HepG2 (cell line): ENCODE measurements at regions not wholly inside any gene's neighbourhood (a gene's known extent, or its start where the extent isn't known, plus 50 kb on each side); places are given as distances from the start of the nearest gene placed in this dataset.

Source experiments
- ATAC-seq: fragments of 200-7000 bp; cut with Tn5 transposase; 3 replicates; pipeline ENCODE4 v1.9.1; 2020; ENCODE audit warnings: mild to moderate bottlenecking, moderate library complexity
- BruUV-seq: library from RNA; stranded (reverse); fragments of 400-500 nt; replicated peaks from 2 replicates; lab custom pipeline; 2021; lab: Mats Ljungman, UMichigan
- CTCF ChIA-PET: fragments of 300-600 bp; formaldehyde crosslinking; extraction: SDS; loops from one replicate; lab custom pipeline; 2021; ENCODE audit warnings: low total read pairs, inconsistent platforms, low intra/inter-chr PET ratio; lab: Yijun Ruan, JAX
- POLR2A ChIA-PET: fragments of 350-600 bp; sonication (Branson Sonifier 250); formaldehyde crosslinking; loops from one replicate; lab custom pipeline; 2020; ENCODE audit warnings: antibody characterized with exemption, inconsistent platforms; lab: Yijun Ruan, JAX
- DNase-seq: peaks from one replicate; pipeline ENCODE4 v3.0.0-alpha.2; 2015; ENCODE audit warnings: low spot score
- FAIRE-seq: peaks from 3 replicates; lab custom pipeline; 2011; peaks lifted over from hg19 to GRCh38; lab: Jason Lieb, UNC
- H2AFZ ChIP-seq: one replicate; pipeline ENCODE4 v1.6.1; 2011; ENCODE audit warnings: low read length, inconsistent platforms
- H3K27ac ChIP-seq: fragments of 300-600 bp; 3 replicates; pipeline ENCODE4 v1.8.0; 2011; ENCODE audit warnings: mixed run types, mild to moderate bottlenecking, mixed read lengths, low read length, inconsistent platforms; ENCODE audit not compliant: insufficient read depth; ENCODE audit errors: extremely low read length
- H3K27me3 ChIP-seq, 2 experiments: fragments of 200-600 bp in 1 of 2; 2 replicates in 1 of 2; 3 replicates in 1 of 2; pipeline versions ENCODE4 v1.6.0 to v1.8.0; 2011; ENCODE audit warnings: low read length in 2 of 2, mild to moderate bottlenecking in 2 of 2, moderate library complexity in 2 of 2, inconsistent platforms in 1 of 2; ENCODE audit not compliant: insufficient read depth in 2 of 2, control insufficient read depth in 1 of 2
- H3K36me3 ChIP-seq, 2 experiments: fragments of 200-600 bp in 1 of 2; replicated peaks in 1 of 2; 2 replicates in 1 of 2; 3 replicates in 1 of 2; pipeline versions ENCODE4 v1.5.1 to v1.8.0; 2011; ENCODE audit warnings: low read length in 2 of 2, inconsistent platforms in 1 of 2; ENCODE audit not compliant: insufficient read depth in 2 of 2, control insufficient read depth in 1 of 2
- H3K4me1 ChIP-seq: 2 replicates; pipeline ENCODE4 v1.5.1; 2012; ENCODE audit warnings: low read length, inconsistent platforms; ENCODE audit not compliant: insufficient read depth
- H3K4me2 ChIP-seq: 2 replicates; pipeline ENCODE4 v1.6.0; 2011; ENCODE audit warnings: low read depth, low read length, inconsistent platforms
- H3K4me3 ChIP-seq, 3 experiments: fragments of 200-600 bp in 1 of 3; sonication (generic), shearing (Covaris generic) in 1 of 3; replicated peaks in 1 of 3; 2 replicates each; pipeline ENCODE4 v1.5.1; 2011 to 2016; ENCODE audit warnings: low read length in 3 of 3, inconsistent platforms in 2 of 3, low read depth in 2 of 3, mild to moderate bottlenecking in 2 of 3, control low read depth in 1 of 3, mixed read lengths in 1 of 3; ENCODE audit not compliant: insufficient read depth in 1 of 3
- H3K79me2 ChIP-seq: one replicate; pipeline ENCODE4 v1.6.1; 2011; ENCODE audit warnings: low read length, inconsistent platforms; ENCODE audit not compliant: insufficient read depth
- H3K9ac ChIP-seq: 2 replicates; pipeline ENCODE4 v1.6.0; 2011; ENCODE audit warnings: mild to moderate bottlenecking, low read depth, low read length, inconsistent platforms; ENCODE audit not compliant: insufficient read depth
- H3K9me3 ChIP-seq: 2 replicates; pipeline ENCODE4 v1.5.1; 2012; ENCODE audit warnings: mild to moderate bottlenecking, low read length
- H4K20me1 ChIP-seq: 2 replicates; pipeline ENCODE4 v1.6.0; 2011; ENCODE audit warnings: inconsistent platforms, mild to moderate bottlenecking, low read length, moderate library complexity; ENCODE audit not compliant: insufficient read depth
- EP300 ChIP-seq, 3 experiments: sonication (generic) in 1 of 3; formaldehyde crosslinking in 1 of 3; IDR thresholded peaks; 2 replicates each; pipeline versions ENCODE4 v1.5.1 to v1.6.1; 2011 to 2020; ENCODE audit warnings: low read depth in 2 of 3, low read length in 2 of 3, borderline replicate concordance in 1 of 3, improper control_type of control experiment in 1 of 3, mild to moderate bottlenecking in 1 of 3, missing genetic modification reagents in 1 of 3, moderate library complexity in 1 of 3
- NONO ChIP-seq, 2 experiments: fragments of 450-650 bp in 1 of 2; sonication (generic) in 1 of 2; formaldehyde crosslinking in 1 of 2; IDR thresholded peaks in 1 of 2; conservative IDR thresholded peaks in 1 of 2; 2 replicates each; pipeline versions ENCODE4 v1.6.1 to v1.8.0; 2017 to 2022; ENCODE audit warnings: mild to moderate bottlenecking in 1 of 2, missing genetic modification reagents in 1 of 2, moderate library complexity in 1 of 2
- SALL2 ChIP-seq: sonication (generic); formaldehyde crosslinking; IDR thresholded peaks from 2 replicates; pipeline ENCODE4 v1.8.1; 2023; ENCODE audit warnings: mild to moderate bottlenecking, missing genetic modification reagents, inconsistent platforms
- SMARCC2 ChIP-seq: fragments of 450-650 bp; IDR thresholded peaks from 2 replicates; pipeline ENCODE4 v1.6.1; 2017; ENCODE audit warnings: antibody characterized with exemption, mild to moderate bottlenecking
- ZBED4 ChIP-seq: sonication (generic); formaldehyde crosslinking; IDR thresholded peaks from 2 replicates; pipeline ENCODE4 v1.4.0; 2020; ENCODE audit warnings: missing genetic modification reagents, borderline replicate concordance
- ZNF879 ChIP-seq: sonication (generic); formaldehyde crosslinking; IDR thresholded peaks from 2 replicates; pipeline ENCODE4 v1.8.1; 2023; ENCODE audit warnings: missing genetic modification reagents
- WGBS: methylation state at CpG from one replicate; pipeline ENCODE4 v1.1.6; 2017; ENCODE audit warnings: low lambda C conversion rate; 5-methylcytosine and 5-hydroxymethylcytosine counted together
- in situ Hi-C: cut with HindIII; loops from 2 replicates; pipeline ENCODE4 v1.10.0; 2017; ENCODE audit warnings: low pct_unique_long_range_greater_than_20kb; ENCODE audit not compliant: extremely low pct_ligation_motif_present
- intact Hi-C: fragments of 100-400 bp; cut with micrococcal nuclease; formaldehyde crosslinking; loops from one replicate; pipeline ENCODE4 v1.10.0; 2022; ENCODE audit not compliant: unreplicated experiment

- TF ChIP-seq EP300 (IDR thresholded peaks at IDR 0.05; ENCODE audit: low read depth in 2 of 2, low read length in 2 of 2), result no peak
- TF ChIP-seq EP300 (CRISPR knock-in tag; IDR thresholded peaks at IDR 0.05; ENCODE audit: borderline replicate concordance), result no peak
- TF ChIP-seq SMARCC2, result no peak
Observed at GRCh38 chr5:110195288-110195687, 505.6 kb downstream of the MAN2A1 start (continued).

GRCh38 chr5:110201791-110202190, 512.1 kb downstream of the MAN2A1 start:
- intact Hi-C loops, result no loop called here
- CTCF ChIA-PET, result no interaction called here
- H3K4me1 ChIP-seq, result no peaks in the 10 kb centered on the region
- H3K27ac ChIP-seq, result no peak overlapping the region
- no peak for FAIRE-seq
- no peaks in the 10 kb centered on the region for H4K20me1 ChIP-seq
- in situ Hi-C loops, result no loop called here
- H2AFZ ChIP-seq, result no peak overlapping the region
- DNase-seq, result no peak
- H3K4me3 ChIP-seq, result no peak overlapping the region
- 0% methylated on average over 1 of the region's 1 CpG for WGBS
- no peak overlapping the region for H3K9ac ChIP-seq
- H3K27me3 ChIP-seq, result no peaks in the 10 kb centered on the region
- BruUV-seq, result no TSS peak
- POLR2A ChIA-PET, result no interaction called here
- TF ChIP-seq ZNF879 (CRISPR knock-in tag) (no peak), SALL2 (CRISPR knock-in tag) (no peak), ZBED4 (CRISPR knock-in tag) (no peak), NONO (IDR thresholded peaks at IDR 0.05) (no peak), NONO (CRISPR knock-in tag; conservative IDR thresholded peaks at IDR 0.05) (no peak)
- H3K36me3 ChIP-seq, result no peaks in the 10 kb centered on the region
- H3K4me2 ChIP-seq, result no peak overlapping the region
- H3K79me2 ChIP-seq, result no peaks in the 10 kb centered on the region
- ATAC-seq, result no peak
- H3K9me3 ChIP-seq, result no peaks in the 10 kb centered on the region
